ENCODE measurements at regions not wholly inside any gene's neighbourhood (a gene's known extent, or its start where the extent isn't known, plus 50 kb on each side); places are given as distances from the start of the nearest gene placed in this dataset.

DNA sequence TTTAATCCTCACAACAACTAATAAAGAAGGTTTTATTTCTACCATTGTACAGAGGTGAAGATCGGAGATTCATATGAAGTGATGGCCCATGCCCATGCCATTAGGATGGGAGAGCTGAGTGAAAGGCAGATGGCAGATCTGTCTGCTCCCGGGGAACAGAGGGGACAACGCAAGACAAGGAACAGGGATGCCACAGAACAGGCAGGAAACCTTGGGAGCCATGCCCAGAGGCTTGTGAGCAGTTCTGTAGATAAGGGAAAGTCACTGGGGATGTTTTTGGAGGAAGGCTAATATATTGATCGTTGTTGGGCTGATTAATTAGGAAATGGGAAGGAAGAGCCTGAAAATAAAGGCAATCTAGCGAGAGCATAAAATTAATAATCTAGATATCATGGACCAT lies 73.1 kb upstream of the ITGB1 start:
- TF ChIP-seq, protein P1, sequence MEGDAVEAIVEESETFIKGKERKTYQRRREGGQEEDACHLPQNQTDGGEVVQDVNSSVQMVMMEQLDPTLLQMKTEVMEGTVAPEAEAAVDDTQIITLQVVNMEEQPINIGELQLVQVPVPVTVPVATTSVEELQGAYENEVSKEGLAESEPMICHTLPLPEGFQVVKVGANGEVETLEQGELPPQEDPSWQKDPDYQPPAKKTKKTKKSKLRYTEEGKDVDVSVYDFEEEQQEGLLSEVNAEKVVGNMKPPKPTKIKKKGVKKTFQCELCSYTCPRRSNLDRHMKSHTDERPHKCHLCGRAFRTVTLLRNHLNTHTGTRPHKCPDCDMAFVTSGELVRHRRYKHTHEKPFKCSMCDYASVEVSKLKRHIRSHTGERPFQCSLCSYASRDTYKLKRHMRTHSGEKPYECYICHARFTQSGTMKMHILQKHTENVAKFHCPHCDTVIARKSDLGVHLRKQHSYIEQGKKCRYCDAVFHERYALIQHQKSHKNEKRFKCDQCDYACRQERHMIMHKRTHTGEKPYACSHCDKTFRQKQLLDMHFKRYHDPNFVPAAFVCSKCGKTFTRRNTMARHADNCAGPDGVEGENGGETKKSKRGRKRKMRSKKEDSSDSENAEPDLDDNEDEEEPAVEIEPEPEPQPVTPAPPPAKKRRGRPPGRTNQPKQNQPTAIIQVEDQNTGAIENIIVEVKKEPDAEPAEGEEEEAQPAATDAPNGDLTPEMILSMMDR (IDR thresholded peaks at IDR 0.05), result no peak

DNA sequence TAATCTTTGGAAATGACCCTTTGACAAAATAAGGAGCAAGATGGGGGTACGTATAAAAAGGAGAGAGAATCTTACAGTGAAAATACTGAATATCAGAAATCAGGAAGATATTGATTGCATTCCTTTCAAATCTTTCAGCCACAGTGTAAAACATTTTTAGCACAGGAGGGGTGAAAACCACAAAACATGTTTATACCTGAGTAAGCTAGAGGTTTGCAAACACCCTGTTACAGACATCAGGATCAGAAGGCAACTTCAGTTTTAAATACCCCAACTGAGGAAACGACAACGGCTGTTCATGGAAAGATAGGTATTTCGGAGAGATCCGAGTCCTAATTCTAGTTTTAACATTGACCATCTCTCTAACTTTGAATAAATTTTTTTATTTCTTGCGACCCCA lies 69.1 kb upstream of the ITGB1 start:
- TF ChIP-seq, protein P1 (IDR thresholded peaks at IDR 0.05), result no peak

DNA sequence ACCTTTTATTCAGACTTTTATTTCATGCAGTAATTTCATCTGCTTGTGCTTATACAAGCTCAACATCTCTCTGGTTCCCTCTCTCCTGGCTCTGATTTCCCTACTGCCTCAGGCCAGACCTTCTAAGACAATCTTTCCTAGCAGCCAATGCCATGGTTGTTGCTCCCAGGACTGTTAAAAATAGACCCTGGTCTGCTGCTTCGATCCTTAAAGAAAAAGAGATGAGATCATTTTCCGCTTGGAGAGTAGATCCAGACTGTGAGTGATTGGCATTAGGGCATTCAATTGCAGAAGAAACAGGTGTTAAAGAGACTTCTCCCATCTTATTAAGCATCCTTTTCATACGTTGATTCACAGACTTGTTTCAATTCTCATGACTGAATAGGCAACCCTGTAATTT lies 68.4 kb upstream of the ITGB1 start:
- TF ChIP-seq, protein P1 (IDR thresholded peaks at IDR 0.05), result no peak

DNA sequence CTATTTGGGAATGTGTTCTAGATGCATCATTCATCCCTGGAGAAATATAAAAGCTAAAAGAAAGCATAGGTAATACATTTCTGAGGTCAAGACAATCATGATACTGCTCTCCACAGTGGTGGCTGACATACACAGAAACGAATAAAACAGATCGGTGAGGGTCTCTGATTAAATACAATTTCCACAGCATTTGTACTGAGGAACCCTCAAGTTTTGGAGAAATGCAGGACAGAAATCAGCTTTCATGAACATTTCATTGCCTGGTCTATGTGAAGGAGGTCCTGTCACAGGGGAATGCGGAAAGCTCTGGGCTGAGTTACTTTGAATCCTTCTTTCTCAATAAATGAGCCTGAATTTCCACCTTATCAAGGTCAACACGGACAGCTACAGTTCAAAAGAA lies 67.9 kb upstream of the ITGB1 start:
- TF ChIP-seq, protein P1 (IDR thresholded peaks at IDR 0.05), result no peak

DNA sequence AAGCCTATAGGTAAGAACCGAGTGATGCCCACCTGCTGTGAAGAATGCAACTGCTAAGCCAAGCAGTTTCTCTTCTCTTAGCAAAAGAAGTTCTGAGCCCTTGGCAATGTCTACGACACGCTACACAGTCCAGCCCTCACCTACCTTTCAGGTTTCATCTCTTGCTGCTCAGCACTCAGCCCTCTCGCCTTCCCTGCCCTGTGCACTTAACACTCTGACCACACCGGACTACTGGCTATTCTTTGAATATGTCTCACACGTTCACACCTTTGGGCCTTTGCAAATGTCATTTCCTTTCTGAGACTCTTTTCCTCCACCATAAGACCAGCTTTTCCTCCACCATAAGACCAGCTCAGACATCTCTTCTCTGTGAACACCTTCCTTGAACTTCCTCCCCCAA lies 67.0 kb upstream of the ITGB1 start:
- TF ChIP-seq, protein P1 (IDR thresholded peaks at IDR 0.05), result no peak

DNA sequence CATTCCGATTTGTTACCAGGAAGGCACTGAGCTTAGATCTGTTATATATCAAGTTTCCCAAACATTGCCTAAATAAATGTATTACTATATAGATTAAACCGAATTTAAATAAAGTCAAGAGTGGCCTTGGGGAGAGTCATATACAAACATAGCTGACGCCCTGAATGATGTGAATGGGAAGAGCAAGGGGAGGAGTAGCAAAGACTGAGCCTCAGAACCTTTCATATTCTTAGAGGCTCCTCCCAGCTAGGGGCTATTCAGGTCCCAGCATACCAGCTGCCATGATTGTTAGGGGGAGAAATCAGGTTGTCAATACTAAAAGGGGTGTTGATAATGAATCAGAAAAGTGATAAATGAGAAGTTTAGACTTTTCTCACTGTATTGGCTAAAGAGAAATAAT lies 64.7 kb upstream of the ITGB1 start:
- TF ChIP-seq, protein P1 (IDR thresholded peaks at IDR 0.05), result no peak

DNA sequence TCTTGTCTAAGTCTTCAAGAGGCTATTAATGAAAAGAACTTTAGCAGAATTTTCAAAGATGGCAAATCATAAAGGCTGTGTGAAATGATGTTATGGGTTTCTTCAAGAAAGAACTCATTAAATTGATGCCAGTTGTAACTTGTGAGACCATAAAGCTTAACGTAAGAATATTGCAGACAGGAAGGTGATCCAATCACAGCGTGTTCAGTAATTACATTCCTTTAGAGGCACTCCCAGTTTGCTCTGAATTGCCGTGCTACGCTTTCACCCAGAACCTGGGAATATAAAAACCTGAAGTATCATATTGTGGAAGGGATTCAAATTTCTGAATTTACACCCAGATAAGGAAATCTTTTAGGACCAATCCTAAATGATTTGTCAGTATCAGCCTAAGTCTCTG lies 64.1 kb upstream of the ITGB1 start:
- TF ChIP-seq, protein P1 (IDR thresholded peaks at IDR 0.05), result no peak

DNA sequence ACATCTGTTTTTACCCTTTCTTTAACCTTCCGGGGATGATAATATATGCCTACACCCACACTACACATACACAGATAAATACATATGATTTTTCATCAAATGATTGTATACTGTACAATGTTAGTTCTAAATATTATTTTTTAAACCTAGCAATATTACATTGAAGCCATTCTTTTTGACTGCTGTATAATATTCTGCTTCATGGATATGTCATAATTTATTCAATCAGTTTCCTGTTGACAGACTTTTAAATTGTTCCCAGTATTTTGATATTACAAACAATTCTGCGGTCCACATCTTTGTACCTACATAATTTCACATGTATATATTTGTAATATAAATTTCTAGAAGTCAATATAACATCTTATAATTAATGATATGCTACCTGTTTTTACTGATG lies 59.0 kb upstream of the ITGB1 start:
- TF ChIP-seq, protein P1 (IDR thresholded peaks at IDR 0.05), result no peak

Measured in LNCAP (cell line).